Tibial nerve (tissue), 4 donors: ENCODE measurements at regions not wholly inside any gene's neighbourhood (a gene's known extent, or its start where the extent isn't known, plus 50 kb on each side); places are given as distances from the start of the nearest gene placed in this dataset.

Experiments used
- DNase-seq, 2 donors: peaks; one replicate each; pipeline ENCODE4 v3.0.0-alpha.2; 2019; ENCODE audit warnings: low spot score in 2 of 2
- H3K27ac ChIP-seq, 4 donors: fragments of 200-600 bp; sonication (generic) in 3 of 4; one replicate each; pipeline ENCODE4 v1.5.1; 2017 to 2019; ENCODE audit warnings: mild to moderate bottlenecking in 1 of 4
- H3K27me3 ChIP-seq, 2 donors: fragments of 200-600 bp; sonication (generic) in 1 of 2; one replicate each; pipeline versions ENCODE4 v1.5.1 to v1.6.0; 2017 to 2019
- H3K36me3 ChIP-seq, 3 donors: fragments of 200-600 bp; sonication (generic); one replicate each; pipeline ENCODE4 v1.5.1; 2018 to 2019
- H3K4me1 ChIP-seq, 4 donors: fragments of 200-600 bp; sonication (generic) in 3 of 4; one replicate each; pipeline ENCODE4 v1.5.1; 2017 to 2019
- H3K4me3 ChIP-seq, 4 donors: fragments of 200-600 bp; sonication (generic) in 3 of 4; one replicate each; pipeline ENCODE4 v1.5.1; 2017 to 2019; ENCODE audit warnings: mild to moderate bottlenecking in 1 of 4, moderate library complexity in 1 of 4
- H3K9me3 ChIP-seq, 4 donors: fragments of 200-600 bp; sonication (generic) in 3 of 4; one replicate each; pipeline ENCODE4 v1.5.1; 2017 to 2019
- CTCF ChIP-seq, 5 experiments: fragments of 200-600 bp in 3 of 5; fragments of 450-650 bp in 2 of 5; sonication (generic) in 3 of 5; IDR thresholded peaks; one replicate each; pipeline ENCODE4 v1.5.1; 2016 to 2019; ENCODE audit warnings: antibody characterized with exemption in 5 of 5, mild to moderate bottlenecking in 3 of 5, moderate library complexity in 2 of 5
- EP300 ChIP-seq, 2 donors: sonication (generic); formaldehyde crosslinking; IDR thresholded peaks; one replicate each; pipeline ENCODE4 v1.6.1; 2017; ENCODE audit warnings: antibody characterized with exemption in 2 of 2, mild to moderate bottlenecking in 1 of 2
- POLR2A ChIP-seq, 2 donors: fragments of 450-650 bp; IDR thresholded peaks; one replicate each; pipeline ENCODE4 v1.6.1; 2017; ENCODE audit warnings: antibody characterized with exemption in 2 of 2, mild to moderate bottlenecking in 2 of 2, moderate library complexity in 2 of 2
- WGBS, 2 donors: methylation state at CpG; one replicate each; pipeline ENCODE4 v1.1.5; 2018; 5-methylcytosine and 5-hydroxymethylcytosine counted together

GRCh38 chr9:82920154-82920553 lies 142.8 kb downstream of the RASEF start:
- DNase-seq = no peak
- H3K27me3 ChIP-seq = no peaks in the 10 kb centered on the region
- H3K27ac ChIP-seq = no peak overlapping the region
- peaks cover 0 to 12% (median 0%) of the 10 kb centered on the region in 4 donors for H3K9me3 ChIP-seq
- WGBS, 2 donors = 58% methylated on average over 2 of the region's 2 CpGs
- H3K4me3 ChIP-seq = no peak overlapping the region
- no peaks in the 10 kb centered on the region for H3K4me1 ChIP-seq
- no peak for TF ChIP-seq EP300 (IDR thresholded peaks at IDR 0.05)
- no peak for TF ChIP-seq CTCF (IDR thresholded peaks at IDR 0.05)
- no peak for TF ChIP-seq POLR2A (IDR thresholded peaks at IDR 0.05)
- no peaks in the 10 kb centered on the region for H3K36me3 ChIP-seq

DNA sequence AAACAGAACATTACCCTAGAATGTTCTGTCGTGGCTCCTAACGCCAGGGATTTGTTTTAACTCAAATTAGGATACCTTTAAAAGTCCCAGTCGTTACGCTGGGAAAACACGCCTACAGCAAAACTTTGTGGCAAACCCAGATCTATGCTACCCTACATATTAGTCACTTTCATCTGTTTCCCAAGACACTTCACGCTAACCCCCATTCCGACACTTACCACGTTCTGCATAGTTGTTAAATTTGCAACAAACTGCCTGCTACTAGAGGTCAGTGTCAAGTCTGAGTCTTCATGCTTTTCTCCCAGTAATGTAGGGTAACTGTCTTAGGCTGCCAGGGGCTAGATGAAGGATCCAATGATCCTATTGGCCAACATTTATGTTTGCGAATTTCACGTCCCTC lies 140.3 kb downstream of the RASEF start:
- Histone ChIP-seq H3K4me3 (no peak overlapping the region), H3K27ac (no peak overlapping the region)
- 90 to 94% methylated on average over 10 of the region's 10 CpGs for WGBS, 2 donors

DNA sequence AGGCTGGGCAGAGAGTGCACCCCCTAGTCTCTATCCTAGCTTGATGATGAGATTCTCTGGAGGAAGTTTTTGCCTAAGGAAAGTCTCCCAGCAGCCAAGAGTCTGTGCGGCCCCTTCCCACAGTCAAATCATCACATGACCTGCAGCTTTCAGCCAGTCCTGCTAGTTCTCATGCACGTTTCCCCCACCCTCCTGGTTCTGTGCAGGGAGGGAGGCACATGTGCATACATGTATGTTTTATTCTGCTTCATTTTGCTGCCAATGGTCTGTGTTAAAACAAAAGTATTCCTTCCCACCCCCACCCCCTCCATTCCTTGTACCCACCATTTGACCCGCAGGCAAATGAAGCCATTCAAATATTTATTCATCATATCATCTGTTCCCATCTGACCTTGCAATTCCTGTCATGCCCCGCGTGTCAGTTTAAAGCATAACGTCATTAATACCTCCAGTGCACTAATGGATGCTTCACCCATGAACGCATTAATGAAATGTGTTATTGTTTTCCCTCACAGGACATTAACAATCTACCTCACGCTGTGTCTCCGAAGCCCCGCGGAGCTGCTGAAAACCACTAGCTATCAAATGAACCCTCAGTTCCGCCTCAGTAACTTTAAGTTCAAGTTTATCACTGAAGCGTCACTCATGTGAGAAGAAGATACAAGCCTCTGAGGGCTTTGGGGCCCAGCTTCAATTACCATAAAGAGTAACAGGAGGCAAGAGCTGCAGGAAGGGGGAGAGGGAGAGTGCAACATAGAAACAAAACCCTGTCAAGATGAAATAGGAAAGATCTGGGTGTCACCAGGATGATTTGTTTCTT lies 139.6 kb downstream of the RASEF start:
- TF ChIP-seq EP300 (IDR thresholded peaks at IDR 0.05) (no peak), CTCF (IDR thresholded peaks at IDR 0.05) (no peak), POLR2A (IDR thresholded peaks at IDR 0.05) (no peak)
- H3K9me3 ChIP-seq = no peaks in the 10 kb centered on the region
- H3K36me3 ChIP-seq = no peaks in the 10 kb centered on the region
- 32 to 37% methylated on average over 13 of the region's 13 CpGs for WGBS, 2 donors
- H3K27ac ChIP-seq = no peak overlapping the region
- DNase-seq = no peak
- H3K4me1 ChIP-seq = no peaks in the 10 kb centered on the region
- H3K27me3 ChIP-seq = no peaks in the 10 kb centered on the region
- H3K4me3 ChIP-seq = no peak overlapping the region

More for the DNA sequence above, 140.3 kb downstream of the RASEF start:
- Histone ChIP-seq H3K36me3 (no peaks in the 10 kb centered on the region), H3K4me1 (no peaks in the 10 kb centered on the region), H3K9me3 (no peaks in the 10 kb centered on the region), H3K27me3 (no peaks in the 10 kb centered on the region)
- DNase-seq = no peak
- TF ChIP-seq EP300 (IDR thresholded peaks at IDR 0.05) = no peak
- TF ChIP-seq CTCF (IDR thresholded peaks at IDR 0.05) = no peak
- no peak for TF ChIP-seq POLR2A (IDR thresholded peaks at IDR 0.05)

DNA sequence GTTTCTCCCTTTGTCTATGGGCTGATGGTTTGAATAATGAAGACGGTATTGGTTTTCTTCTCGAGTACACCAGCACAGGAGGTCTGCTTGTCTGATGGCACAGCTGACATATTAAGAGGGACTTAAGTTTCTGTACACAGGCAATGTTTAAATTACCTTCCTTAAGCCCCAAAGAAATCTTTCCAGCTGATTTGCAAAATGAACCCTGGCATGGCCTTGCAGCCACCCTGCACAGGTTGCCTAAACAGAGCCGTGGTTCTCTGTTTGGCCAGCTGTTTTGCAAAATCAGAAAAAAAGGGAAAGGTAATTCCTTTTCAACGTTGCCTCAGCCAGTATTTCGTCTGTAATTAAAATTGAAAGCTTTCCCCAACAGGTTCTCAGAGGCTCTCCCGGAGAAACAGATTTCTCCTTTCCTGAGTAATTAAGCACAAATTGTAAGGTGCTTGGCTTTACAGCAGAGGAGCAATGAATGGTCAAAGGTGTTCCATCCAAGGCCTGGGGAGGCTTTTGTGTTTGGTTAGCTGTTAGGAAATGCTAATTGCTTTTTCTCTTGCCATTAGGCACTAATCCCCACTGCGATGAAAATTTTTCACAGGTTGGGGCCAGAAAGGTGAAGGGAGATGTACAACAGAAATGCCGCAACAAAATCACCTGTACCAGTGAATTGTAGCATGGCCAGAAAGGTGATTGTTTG lies 138.9 kb downstream of the RASEF start:
- no peak overlapping the region for H3K27ac ChIP-seq
- no peak for TF ChIP-seq CTCF (IDR thresholded peaks at IDR 0.05)
- no peak overlapping the region for H3K4me3 ChIP-seq
- 60 to 70% methylated on average over 8 of the region's 8 CpGs for WGBS, 2 donors
- no peaks in the 10 kb centered on the region for H3K36me3 ChIP-seq
- H3K4me1 ChIP-seq = no peaks in the 10 kb centered on the region
- no peak for DNase-seq
- H3K27me3 ChIP-seq = no peaks in the 10 kb centered on the region
- H3K9me3 ChIP-seq = no peaks in the 10 kb centered on the region
